ENCODE measurements at regions not wholly inside any gene's neighbourhood (a gene's known extent, or its start where the extent isn't known, plus 50 kb on each side); places are given as distances from the start of the nearest gene placed in this dataset.

GRCh38 chr20:17881741-17882064 lies 86.9 kb downstream of the SNX5 start:
- POLR2A ChIA-PET = no interaction called here
- 100% methylated on average over 1 of the region's 1 CpG for WGBS (ENCODE audit: insufficient coverage)
- Mint-ChIP-seq H3K4me3 (no peak overlapping the region), H3K4me1 (peaks cover 48% of the 10 kb centered on the region), H3K9me3 (ENCODE audit: insufficient read depth) (no peaks in the 10 kb centered on the region), H3K27ac (no peak overlapping the region), H3K27me3 (peaks cover 4% of the 10 kb centered on the region)
- Histone ChIP-seq H3K27me3 (replicated peaks in 1 of 4; ENCODE audit: control extremely low read depth in 1 of 4, control insufficient read depth in 3 of 4, insufficient read depth in 4 of 4, low read length in 3 of 4) (no peaks in the 10 kb centered on the region), H3K79me2 (ENCODE audit: control insufficient read depth, insufficient read depth, low read length) (no peaks in the 10 kb centered on the region), H2AFZ (ENCODE audit: insufficient read depth, low read depth, low read length, poor library complexity, severe bottlenecking) (no peak overlapping the region), H3K36me3 (replicated peaks in 1 of 2; ENCODE audit: control extremely low read depth in 1 of 2, control insufficient read depth in 1 of 2, extremely low read depth in 1 of 2, insufficient read depth in 2 of 2, low read length in 1 of 2) (no peaks in the 10 kb centered on the region), H4K20me1 (ENCODE audit: control insufficient read depth, insufficient read depth, low read length, poor library complexity, severe bottlenecking) (no peaks in the 10 kb centered on the region), H3K27ac (ENCODE audit: low read length in 2 of 2) (no peak overlapping the region), H3K9ac (ENCODE audit: low read length) (no peak overlapping the region), H3K4me3 (ENCODE audit: control extremely low read depth in 1 of 5, extremely low read depth in 1 of 5, insufficient read depth in 1 of 5, low read depth in 2 of 5, low read length in 4 of 5) (no peak overlapping the region), H3K9me3 (ENCODE audit: control extremely low read depth in 1 of 3, control insufficient read depth in 2 of 3, insufficient read depth in 1 of 3, low read length in 2 of 3) (no peaks in the 10 kb centered on the region), H3K4me1 (ENCODE audit: control insufficient read depth in 2 of 2, insufficient read depth in 2 of 2, low read length in 2 of 2) (peaks cover 43 to 48% of the 10 kb centered on the region in 2 donors), H3K4me2 (replicated peaks; ENCODE audit: low read depth, low read length, poor library complexity, severe bottlenecking) (no peak overlapping the region)
- DNase-seq = no peak
- no peak for TF ChIP-seq EZH2 (IDR thresholded peaks at IDR 0.05; ENCODE audit: borderline replicate concordance, insufficient read depth, low read depth, low read length, poor library complexity, severe bottlenecking)
- TF ChIP-seq CTCF (IDR thresholded peaks at IDR 0.05) = no peak
- intact Hi-C loops (cut with micrococcal nuclease) = no loop called here
- no peak for ATAC-seq (ENCODE audit: low read depth)
- CTCF ChIA-PET = no interaction called here

GRCh38 chr20:17878912-17879602 lies 89.5 kb downstream of the SNX5 start:
- H3K9ac ChIP-seq (ENCODE audit: low read length) = peak overlapping the region; percentile 6
- POLR2A ChIA-PET = interaction anchor here (0.6 to 0.7 kb wide), 3 partner anchors 45 to 366 kb away, joined by 3 to 8 read pairs (median 6); no protein-coding TSS in a partner anchor
- no CpG with 5 or more reads among the region's 6 CpGs for WGBS (ENCODE audit: insufficient coverage)

More at GRCh38 chr20:17878912-17879602, 89.5 kb downstream of the SNX5 start:
- ATAC-seq (ENCODE audit: low read depth) (peak; percentile 74), DNase-seq (peak; percentile 69)
- Mint-ChIP-seq H3K4me3 (peak overlapping the region; percentile 71), H3K4me1 (peaks cover 56% of the 10 kb centered on the region), H3K27me3 (no peaks in the 10 kb centered on the region), H3K27ac (peak overlapping the region; percentile 82), H3K9me3 (ENCODE audit: insufficient read depth) (no peaks in the 10 kb centered on the region)
- Histone ChIP-seq H3K4me2 (replicated peaks; ENCODE audit: low read depth, low read length, poor library complexity, severe bottlenecking) (peak overlapping the region; percentile 65), H3K36me3 (replicated peaks in 1 of 2; ENCODE audit: control extremely low read depth in 1 of 2, control insufficient read depth in 1 of 2, extremely low read depth in 1 of 2, insufficient read depth in 2 of 2, low read length in 1 of 2) (no peaks in the 10 kb centered on the region), H3K27ac (ENCODE audit: low read length in 2 of 2) (peak overlapping the region; percentile 64 to 71), H2AFZ (ENCODE audit: insufficient read depth, low read depth, low read length, poor library complexity, severe bottlenecking) (peak overlapping the region; percentile 48), H3K4me1 (ENCODE audit: control insufficient read depth in 2 of 2, insufficient read depth in 2 of 2, low read length in 2 of 2) (peaks cover 58 to 65% of the 10 kb centered on the region in 2 donors), H4K20me1 (ENCODE audit: control insufficient read depth, insufficient read depth, low read length, poor library complexity, severe bottlenecking) (no peaks in the 10 kb centered on the region), H3K4me3 (ENCODE audit: control extremely low read depth in 1 of 5, extremely low read depth in 1 of 5, insufficient read depth in 1 of 5, low read depth in 2 of 5, low read length in 4 of 5) (peak overlapping the region in 2 of 5 experiments; percentile 9 to 12), H3K27me3 (replicated peaks in 1 of 4; ENCODE audit: control extremely low read depth in 1 of 4, control insufficient read depth in 3 of 4, insufficient read depth in 4 of 4, low read length in 3 of 4) (no peaks in the 10 kb centered on the region), H3K9me3 (ENCODE audit: control extremely low read depth in 1 of 3, control insufficient read depth in 2 of 3, insufficient read depth in 1 of 3, low read length in 2 of 3) (no peaks in the 10 kb centered on the region), H3K79me2 (ENCODE audit: control insufficient read depth, insufficient read depth, low read length) (no peaks in the 10 kb centered on the region)
- intact Hi-C loops (cut with micrococcal nuclease) = loop anchor here (1.0 to 2.0 kb wide), 3 partner anchors 20 to 197 kb away; partner anchors contain the start of gene RRBP1
- TF ChIP-seq EZH2 (IDR thresholded peaks at IDR 0.05; ENCODE audit: borderline replicate concordance, insufficient read depth, low read depth, low read length, poor library complexity, severe bottlenecking) = no peak
- peak; percentile 65 for TF ChIP-seq CTCF (IDR thresholded peaks at IDR 0.05)
- CTCF ChIA-PET = interaction anchor here (1.0 to 1.6 kb wide), 5 partner anchors 10 to 197 kb away, joined by 3 to 7 read pairs (median 3); partner anchors contain the start of gene RRBP1
